KMS-11 (cell line): ENCODE measurements at regions not wholly inside any gene's neighbourhood (a gene's known extent, or its start where the extent isn't known, plus 50 kb on each side); places are given as distances from the start of the nearest gene placed in this dataset.

Source experiments
- H2AFZ ChIP-seq: fragments of 200-600 bp; sonication (generic); 2 replicates; pipeline ENCODE4 v1.6.1; 2016; ENCODE audit warnings: antibody characterized with exemption, mixed run types, low read depth
- H3K27ac ChIP-seq: fragments of 200-600 bp; sonication (generic); 2 replicates; pipeline ENCODE4 v1.6.1; 2016; ENCODE audit warnings: mild to moderate bottlenecking, mixed run types
- H3K27me3 ChIP-seq: fragments of 200-600 bp; sonication (generic); 2 replicates; pipeline ENCODE4 v1.6.1; 2017; ENCODE audit warnings: mild to moderate bottlenecking, low read depth, mixed run types, moderate library complexity; ENCODE audit not compliant: insufficient read depth
- H3K36me3 ChIP-seq: fragments of 200-600 bp; sonication (generic); 2 replicates; pipeline ENCODE4 v1.6.1; 2017; ENCODE audit warnings: mild to moderate bottlenecking, mixed run types; ENCODE audit not compliant: insufficient read depth
- H3K4me1 ChIP-seq: fragments of 200-600 bp; sonication (generic); 2 replicates; pipeline ENCODE4 v1.6.1; 2016; ENCODE audit warnings: mild to moderate bottlenecking, low read depth, mixed run types; ENCODE audit not compliant: poor library complexity, severe bottlenecking
- H3K4me2 ChIP-seq: fragments of 200-600 bp; sonication (generic); 2 replicates; pipeline ENCODE4 v1.7.0; 2016; ENCODE audit warnings: mild to moderate bottlenecking, mixed run types
- H3K4me3 ChIP-seq: fragments of 200-600 bp; sonication (generic); IDR thresholded peaks from 2 replicates; pipeline ENCODE4 v1.6.1; 2017; ENCODE audit warnings: low read depth, low read length, mixed read lengths; ENCODE audit not compliant: insufficient read depth
- H3K79me2 ChIP-seq: fragments of 200-600 bp; sonication (generic); 2 replicates; pipeline ENCODE4 v1.6.1; 2016; ENCODE audit warnings: low read depth, mixed run types; ENCODE audit not compliant: insufficient read depth
- H3K9ac ChIP-seq: fragments of 200-600 bp; sonication (generic); 2 replicates; pipeline ENCODE4 v1.6.1; 2016; ENCODE audit warnings: mild to moderate bottlenecking, mixed run types
- H4K20me1 ChIP-seq: fragments of 200-600 bp; sonication (generic); 2 replicates; pipeline ENCODE4 v1.6.1; 2016; ENCODE audit warnings: mild to moderate bottlenecking, mixed run types; ENCODE audit not compliant: insufficient read depth
- CTCF ChIP-seq: fragments of 200-600 bp; sonication (generic); conservative IDR thresholded peaks from 2 replicates; pipeline ENCODE4 v1.6.1; 2017; ENCODE audit warnings: low read depth, mild to moderate bottlenecking, antibody characterized with exemption, low read length, moderate library complexity, mixed read lengths

- Histone ChIP-seq H3K79me2 (no peaks in the 10 kb centered on the region), H2AFZ (no peak overlapping the region), H3K4me2 (no peak overlapping the region), H3K4me1 (no peaks in the 10 kb centered on the region), H3K27me3 (no peaks in the 10 kb centered on the region), H3K36me3 (no peaks in the 10 kb centered on the region), H3K27ac (no peak overlapping the region), H3K4me3 (no peak overlapping the region), H4K20me1 (no peaks in the 10 kb centered on the region), H3K9ac (no peak overlapping the region)
- TF ChIP-seq CTCF: no peak
Measured at GRCh38 chr4:160247091-160247656, 1144.3 kb downstream of the RAPGEF2 start.

DNA sequence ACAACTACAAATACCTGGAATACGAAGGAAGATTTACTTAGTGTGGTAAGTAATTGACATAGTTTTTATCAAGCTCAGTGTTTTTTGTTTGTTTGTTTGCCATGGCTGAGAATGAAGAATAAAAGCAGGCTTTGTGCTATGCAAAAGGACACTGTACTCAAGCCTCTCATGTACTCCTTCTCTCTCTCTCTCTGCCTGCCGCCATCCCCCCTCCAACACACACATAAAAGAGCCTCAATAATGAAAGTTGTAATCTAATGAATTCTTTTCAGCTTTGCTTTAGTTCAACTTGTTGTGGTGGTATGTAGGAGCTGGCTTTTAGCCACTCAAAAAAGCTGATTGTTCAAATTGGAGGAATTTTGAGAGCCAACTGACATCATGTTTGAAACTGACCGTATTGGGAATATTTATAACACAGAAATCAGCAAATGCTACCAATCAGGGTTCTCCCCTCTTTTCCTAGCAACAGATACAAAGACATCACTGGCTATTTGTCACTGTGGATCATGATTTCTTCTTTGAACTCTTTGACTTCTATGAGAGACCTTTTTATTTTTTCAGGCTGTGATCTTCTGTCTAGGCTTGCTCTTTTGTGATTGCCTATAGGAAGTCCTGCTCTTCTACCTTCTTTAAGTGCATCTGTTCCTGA, 1148.8 kb downstream of the RAPGEF2 start:
- H3K36me3 ChIP-seq: no peaks in the 10 kb centered on the region
- no peaks in the 10 kb centered on the region for H3K79me2 ChIP-seq
- H3K4me3 ChIP-seq: no peak overlapping the region
- no peaks in the 10 kb centered on the region for H3K4me1 ChIP-seq
- H3K27ac ChIP-seq: no peak overlapping the region
- H3K9ac ChIP-seq: no peak overlapping the region
- no peak overlapping the region for H2AFZ ChIP-seq
- TF ChIP-seq CTCF: no peak
- no peaks in the 10 kb centered on the region for H3K27me3 ChIP-seq
- no peaks in the 10 kb centered on the region for H4K20me1 ChIP-seq
- H3K4me2 ChIP-seq: no peak overlapping the region

GRCh38 chr4:160257318-160257717, 1154.4 kb downstream of the RAPGEF2 start:
- Histone ChIP-seq H3K36me3 (no peaks in the 10 kb centered on the region), H4K20me1 (no peaks in the 10 kb centered on the region), H3K4me2 (no peak overlapping the region), H3K9ac (no peak overlapping the region), H3K4me1 (peaks cover 8% of the 10 kb centered on the region), H3K27me3 (no peaks in the 10 kb centered on the region), H3K4me3 (no peak overlapping the region), H3K27ac (no peak overlapping the region), H2AFZ (no peak overlapping the region), H3K79me2 (no peaks in the 10 kb centered on the region)
- no peak for TF ChIP-seq CTCF

DNA sequence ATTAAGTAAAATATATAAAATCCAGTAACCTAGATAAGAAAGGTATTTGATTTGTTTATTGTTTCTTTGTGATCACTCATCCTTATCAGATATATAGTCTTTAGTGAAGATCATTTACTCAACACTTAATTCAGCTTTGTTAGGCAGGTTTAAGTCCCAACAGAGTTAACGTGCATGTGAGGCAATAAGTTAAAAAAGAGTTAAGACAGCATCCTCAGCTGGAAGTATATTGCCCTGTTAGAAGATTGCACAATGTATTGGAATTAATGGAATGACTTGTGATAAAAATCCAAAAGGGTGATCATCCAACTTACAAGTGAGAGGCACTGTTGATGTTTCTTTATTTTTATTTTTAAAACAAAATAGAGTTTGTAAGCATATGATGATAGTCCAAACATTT, 1162.1 kb downstream of the RAPGEF2 start:
- Histone ChIP-seq H3K36me3 (no peaks in the 10 kb centered on the region), H3K4me1 (peaks cover 9% of the 10 kb centered on the region), H4K20me1 (no peaks in the 10 kb centered on the region), H3K79me2 (no peaks in the 10 kb centered on the region), H3K27ac (no peak overlapping the region), H3K4me2 (no peak overlapping the region), H3K4me3 (no peak overlapping the region), H3K27me3 (no peaks in the 10 kb centered on the region), H3K9ac (no peak overlapping the region), H2AFZ (no peak overlapping the region)
- no peak for TF ChIP-seq CTCF
